Cardiac fibroblast (primary cell): ENCODE measurements at regions not wholly inside any gene's neighbourhood (a gene's known extent, or its start where the extent isn't known, plus 50 kb on each side); places are given as distances from the start of the nearest gene placed in this dataset.
"Not testable (repeated sequence)": the region's sequence is repeated elsewhere in the genome, so short reads cannot be mapped to it uniquely, and the experiment has no call there.

Experiments
- DNase-seq, 2 donors: peaks; one replicate each; pipeline versions ENCODE4 v3.0.0 to v3.0.0-alpha.2; 2010; ENCODE audit warnings: low read depth in 2 of 2
- H3K4me3 ChIP-seq, 2 donors: replicated peaks in 1 of 2; 1 replicate in 1 of 2; 2 replicates in 1 of 2; pipeline ENCODE4 v1.5.1; 2011; ENCODE audit warnings: low read depth in 2 of 2, low read length in 2 of 2, mild to moderate bottlenecking in 2 of 2, moderate library complexity in 1 of 2
- CTCF ChIP-seq: IDR thresholded peaks from one replicate; pipeline ENCODE4 v1.5.1; 2011; ENCODE audit warnings: low read depth, mild to moderate bottlenecking, low read length, inconsistent platforms

- no peak for DNase-seq
- H3K4me3 ChIP-seq: no peak overlapping the region
- TF ChIP-seq CTCF: no peak
Observed at GRCh38 chrX:28472926-28473325, 114.3 kb upstream of the IL1RAPL1 start.

GRCh38 chrX:28487818-28488217 lies 99.4 kb upstream of the IL1RAPL1 start:
- no peak for DNase-seq
- TF ChIP-seq CTCF: no peak
- no peak overlapping the region for H3K4me3 ChIP-seq

GRCh38 chrX:28491322-28491721 lies 95.9 kb upstream of the IL1RAPL1 start:
- H3K4me3 ChIP-seq: no peak overlapping the region
- no peak for TF ChIP-seq CTCF
- no peak for DNase-seq

- DNase-seq: peak; percentile 8 to 9
- no peak for TF ChIP-seq CTCF
- no peak overlapping the region for H3K4me3 ChIP-seq
Observed at GRCh38 chrX:28491941-28492340, 95.3 kb upstream of the IL1RAPL1 start.

- no peak overlapping the region for H3K4me3 ChIP-seq
- TF ChIP-seq CTCF: no peak
- DNase-seq: peak; percentile 18 to 42
Observed at GRCh38 chrX:28498658-28499057, 88.6 kb upstream of the IL1RAPL1 start.

GRCh38 chrX:28502667-28503066 lies 84.6 kb upstream of the IL1RAPL1 start:
- DNase-seq: not testable (repeated sequence)

GRCh38 chrX:28507650-28508049 lies 79.6 kb upstream of the IL1RAPL1 start:
- not testable (repeated sequence) for DNase-seq, H3K4me3 ChIP-seq

More at GRCh38 chrX:28502667-28503066, 84.6 kb upstream of the IL1RAPL1 start:
- H3K4me3 ChIP-seq: not testable (repeated sequence)

- DNase-seq: no peak
- TF ChIP-seq CTCF: no peak
- no peak overlapping the region for H3K4me3 ChIP-seq
Observed at GRCh38 chrX:28520786-28521185, 66.5 kb upstream of the IL1RAPL1 start.

- DNase-seq, H3K4me3 ChIP-seq: not testable (repeated sequence)
Observed at GRCh38 chrX:28528354-28528753, 58.9 kb upstream of the IL1RAPL1 start.
